ENCODE measurements at regions not wholly inside any gene's neighbourhood (a gene's known extent, or its start where the extent isn't known, plus 50 kb on each side); places are given as distances from the start of the nearest gene placed in this dataset.

DNA sequence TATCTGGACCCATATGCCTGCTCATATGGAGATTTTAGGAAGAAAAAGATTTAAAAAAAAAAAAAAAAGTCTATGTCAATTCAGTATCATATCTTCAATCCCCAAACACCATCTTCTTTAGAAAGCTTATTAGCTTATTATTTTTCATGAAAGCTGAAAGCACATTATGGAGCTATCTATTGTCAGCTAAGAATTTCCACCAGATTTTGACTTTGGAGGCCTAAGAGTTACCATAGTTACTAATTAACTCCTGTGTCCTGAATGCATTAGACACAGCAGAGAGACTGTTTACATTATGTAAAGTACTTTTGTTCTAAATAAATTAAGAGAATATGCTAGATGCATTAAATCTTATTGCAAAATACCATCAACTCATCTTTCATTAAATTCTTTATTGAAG, 255.5 kb upstream of the NRSN1 start:
- TF ChIP-seq, protein P1, sequence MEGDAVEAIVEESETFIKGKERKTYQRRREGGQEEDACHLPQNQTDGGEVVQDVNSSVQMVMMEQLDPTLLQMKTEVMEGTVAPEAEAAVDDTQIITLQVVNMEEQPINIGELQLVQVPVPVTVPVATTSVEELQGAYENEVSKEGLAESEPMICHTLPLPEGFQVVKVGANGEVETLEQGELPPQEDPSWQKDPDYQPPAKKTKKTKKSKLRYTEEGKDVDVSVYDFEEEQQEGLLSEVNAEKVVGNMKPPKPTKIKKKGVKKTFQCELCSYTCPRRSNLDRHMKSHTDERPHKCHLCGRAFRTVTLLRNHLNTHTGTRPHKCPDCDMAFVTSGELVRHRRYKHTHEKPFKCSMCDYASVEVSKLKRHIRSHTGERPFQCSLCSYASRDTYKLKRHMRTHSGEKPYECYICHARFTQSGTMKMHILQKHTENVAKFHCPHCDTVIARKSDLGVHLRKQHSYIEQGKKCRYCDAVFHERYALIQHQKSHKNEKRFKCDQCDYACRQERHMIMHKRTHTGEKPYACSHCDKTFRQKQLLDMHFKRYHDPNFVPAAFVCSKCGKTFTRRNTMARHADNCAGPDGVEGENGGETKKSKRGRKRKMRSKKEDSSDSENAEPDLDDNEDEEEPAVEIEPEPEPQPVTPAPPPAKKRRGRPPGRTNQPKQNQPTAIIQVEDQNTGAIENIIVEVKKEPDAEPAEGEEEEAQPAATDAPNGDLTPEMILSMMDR (IDR thresholded peaks at IDR 0.05): no peak
- TF ChIP-seq POLR2AphosphoS5 (IDR thresholded peaks at IDR 0.05): no peak
